A549 (cell line): ENCODE measurements at regions not wholly inside any gene's neighbourhood (a gene's known extent, or its start where the extent isn't known, plus 50 kb on each side); places are given as distances from the start of the nearest gene placed in this dataset.

Experiments
- ATAC-seq, 2 experiments: fragments of 200-7000 bp in 1 of 2; fragments of >200 bp in 1 of 2; cut with Nextera tagmentation in 1 of 2; cut with Tn5 transposase in 1 of 2; 3 replicates each; pipeline versions ENCODE4 v1.8.0 to v1.9.1; 2018 to 2020; ENCODE audit warnings: mild to moderate bottlenecking in 1 of 2, moderate library complexity in 1 of 2
- CTCF ChIA-PET: fragments of 300-600 bp; sonication (Branson Sonifier 250); formaldehyde crosslinking; extraction: SDS; loops from one replicate; lab custom pipeline; 2021; ENCODE audit warnings: antibody characterized with exemption, inconsistent platforms; lab: Yijun Ruan, JAX
- POLR2A ChIA-PET: fragments of 350-600 bp; formaldehyde crosslinking; extraction: SDS; loops from one replicate; lab custom pipeline; 2021; ENCODE audit warnings: antibody characterized with exemption, inconsistent platforms; lab: Yijun Ruan, JAX
- DNase-seq, 2 experiments: peaks; one replicate each; pipeline versions ENCODE4 v3.0.0 to v3.0.0-alpha.2; 2011 to 2016; ENCODE audit warnings: low read depth in 1 of 2, low spot score in 1 of 2
- FAIRE-seq: peaks from 2 replicates; lab custom pipeline; 2011; peaks lifted over from hg19 to GRCh38; lab: Jason Lieb, UNC
- H3K27ac ChIP-seq, 2 experiments: fragments of >200 bp; sonication (Bioruptor Twin); formaldehyde crosslinking; 3 replicates each; pipeline ENCODE4 v1.5.1; 2016 to 2017
- H3K4me1 ChIP-seq: fragments of >200 bp; sonication (Bioruptor Twin); formaldehyde crosslinking; 3 replicates; pipeline ENCODE4 v1.6.1; 2016
- H3K4me2 ChIP-seq: fragments of >200 bp; sonication (Bioruptor Twin); formaldehyde crosslinking; 3 replicates; pipeline ENCODE4 v1.6.1; 2016
- H3K4me3 ChIP-seq: fragments of >200 bp; sonication (Bioruptor Twin); formaldehyde crosslinking; 3 replicates; pipeline ENCODE4 v1.5.1; 2016
- H3K9me3 ChIP-seq: fragments of >200 bp; sonication (Bioruptor Twin); formaldehyde crosslinking; 3 replicates; pipeline ENCODE4 v1.6.1; 2016
- CBX8 ChIP-seq: fragments of 200-600 bp; sonication (generic); IDR thresholded peaks from 2 replicates; pipeline ENCODE4 v1.6.1; 2016
- GATA3 ChIP-seq: IDR thresholded peaks from 2 replicates; pipeline ENCODE4 v1.6.1; 2012; ENCODE audit warnings: borderline replicate concordance
- HDAC2 ChIP-seq: fragments of 200-600 bp; sonication (generic); IDR thresholded peaks from 2 replicates; pipeline ENCODE4 v1.6.1; 2016
- HMGXB4 ChIP-seq: fragments of 250-450 bp; sonication (Bioruptor Pico); IDR thresholded peaks from 2 replicates; pipeline ENCODE4 v1.5.0; 2021; ENCODE audit warnings: mild to moderate bottlenecking, moderate library complexity, borderline replicate concordance
- HOXA7 ChIP-seq: fragments of 250-450 bp; sonication (Bioruptor Pico); IDR thresholded peaks from 2 replicates; pipeline ENCODE4 v1.5.0; 2020; ENCODE audit warnings: mild to moderate bottlenecking, moderate library complexity
- HOXB13 ChIP-seq: fragments of 250-450 bp; sonication (Bioruptor Pico); IDR thresholded peaks from 2 replicates; pipeline ENCODE4 v1.5.0; 2020; ENCODE audit warnings: low read depth, mild to moderate bottlenecking, moderate library complexity
- JUN ChIP-seq, 2 experiments: fragments of >200 bp; sonication (Bioruptor Twin); formaldehyde crosslinking; IDR thresholded peaks; 2 replicates in 1 of 2; 3 replicates in 1 of 2; pipeline ENCODE4 v1.6.1; 2016 to 2017
- MAX ChIP-seq: IDR thresholded peaks from 2 replicates; pipeline ENCODE4 v1.6.1; 2012
- NR3C1 ChIP-seq: fragments of >200 bp; sonication (Bioruptor Twin); formaldehyde crosslinking; IDR thresholded peaks from 3 replicates; pipeline ENCODE4 v1.6.1; 2017
- POLR2AphosphoS2 ChIP-seq: conservative IDR thresholded peaks from 2 replicates; pipeline ENCODE4 v1.6.1; 2012; ENCODE audit warnings: low read length, improper control_type of control experiment, inconsistent platforms
- RAD21 ChIP-seq, 2 experiments: fragments of >200 bp in 1 of 2; sonication (Bioruptor Twin) in 1 of 2; formaldehyde crosslinking in 1 of 2; IDR thresholded peaks in 1 of 2; conservative IDR thresholded peaks in 1 of 2; 2 replicates in 1 of 2; 3 replicates in 1 of 2; pipeline ENCODE4 v1.6.1; 2012 to 2018; ENCODE audit warnings: inconsistent platforms in 1 of 2
- RARB ChIP-seq: fragments of 250-450 bp; sonication (Bioruptor Pico); IDR thresholded peaks from 2 replicates; pipeline ENCODE4 v1.8.0; 2021; ENCODE audit warnings: mild to moderate bottlenecking, moderate library complexity
- RCOR1 ChIP-seq: fragments of 150-350 bp; IDR thresholded peaks from 2 replicates; pipeline ENCODE4 v1.6.1; 2014; ENCODE audit warnings: antibody characterized with exemption, low read length, low read depth
- REST ChIP-seq: fragments of 200-600 bp; sonication (generic); IDR thresholded peaks from 2 replicates; pipeline ENCODE4 v1.6.1; 2016; ENCODE audit warnings: antibody characterized with exemption, mild to moderate bottlenecking, moderate library complexity
- TFCP2L1 ChIP-seq: fragments of 250-450 bp; sonication (Bioruptor Pico); IDR thresholded peaks from 2 replicates; pipeline ENCODE4 v1.5.0; 2021; ENCODE audit warnings: mild to moderate bottlenecking
- ZC3H11A ChIP-seq: fragments of 450-650 bp; IDR thresholded peaks from 2 replicates; pipeline ENCODE4 v1.6.1; 2014; ENCODE audit warnings: antibody characterized with exemption, mild to moderate bottlenecking
- ZNF302 ChIP-seq: fragments of 250-450 bp; sonication (Bioruptor Pico); IDR thresholded peaks from 2 replicates; pipeline ENCODE4 v1.9.0; 2021; ENCODE audit warnings: inconsistent platforms, mild to moderate bottlenecking, moderate library complexity
- WGBS: methylation state at CpG from one replicate; pipeline ENCODE4 v1.1.6; 2017; ENCODE audit errors: missing lambda C conversion rate; 5-methylcytosine and 5-hydroxymethylcytosine counted together
- TF ChIP-seq, protein P1 (sequence below): fragments of 150-350 bp; IDR thresholded peaks from 2 replicates; pipeline ENCODE4 v1.6.1; 2014; ENCODE audit warnings: low read depth, mild to moderate bottlenecking, low read length

DNA sequence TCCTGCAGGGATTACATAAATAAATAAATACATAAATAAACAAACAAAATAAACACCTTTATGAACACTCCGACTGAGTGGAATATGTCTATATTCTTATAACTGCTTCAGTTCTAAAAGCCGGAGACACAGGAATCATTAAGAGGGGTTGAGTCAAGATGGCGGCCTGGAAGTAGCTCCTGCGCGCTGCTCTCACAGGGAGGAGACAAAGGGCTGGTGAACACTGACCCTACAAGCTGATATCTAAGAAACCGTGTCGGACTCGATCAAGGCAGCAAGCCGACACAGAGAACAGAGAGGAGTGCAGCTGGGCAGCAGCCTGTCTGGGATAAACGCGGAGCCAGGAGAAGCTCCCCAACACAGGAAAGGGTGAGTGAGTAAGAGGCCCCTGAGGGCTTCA lies 1098.6 kb upstream of the NCAM2 start:
- CTCF ChIA-PET: no interaction called here
- WGBS: 45% methylated on average over 11 of the region's 11 CpGs
- ATAC-seq (no peak), FAIRE-seq (no peak), DNase-seq (no peak)
- H3K4me2 ChIP-seq: no peak overlapping the region
- no peak overlapping the region for H3K4me3 ChIP-seq
- H3K4me1 ChIP-seq: no peaks in the 10 kb centered on the region
- no peak overlapping the region for H3K27ac ChIP-seq
- no peaks in the 10 kb centered on the region for H3K9me3 ChIP-seq
- no peak for TF ChIP-seq GATA3
- no peak for TF ChIP-seq MAX
- no peak for TF ChIP-seq HDAC2
- TF ChIP-seq RCOR1: no peak
- no peak for TF ChIP-seq HMGXB4 (CRISPR knock-in tag)
- no peak for TF ChIP-seq RARB (CRISPR knock-in tag)
- POLR2A ChIA-PET: no interaction called here

DNA sequence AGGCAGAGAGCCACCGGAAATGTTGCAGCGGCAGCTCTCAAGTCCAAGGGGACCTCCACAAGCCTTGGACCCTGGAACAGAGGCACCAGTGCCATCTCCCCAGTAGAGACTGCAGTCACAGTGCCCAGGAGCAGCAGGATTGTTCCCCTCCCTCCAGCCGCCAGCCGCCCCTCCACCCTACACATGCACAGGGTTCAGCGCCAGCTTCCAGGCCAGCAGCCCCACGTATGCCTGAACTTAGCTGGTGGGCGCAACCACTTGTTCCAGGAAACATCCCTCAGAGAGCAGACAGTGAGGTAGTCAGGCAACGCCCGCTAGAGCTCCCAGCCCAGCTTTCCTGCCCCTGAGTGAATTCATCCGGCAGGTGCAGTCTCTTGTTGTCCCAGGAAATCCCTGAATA lies 1098.1 kb upstream of the NCAM2 start:
- ChIA-PET CTCF (no interaction called here), POLR2A (no interaction called here)
- no peaks in the 10 kb centered on the region for H3K9me3 ChIP-seq
- H3K27ac ChIP-seq: no peak overlapping the region
- no peak for DNase-seq
- H3K4me1 ChIP-seq: no peaks in the 10 kb centered on the region
- WGBS: 33% methylated on average over 2 of the region's 10 CpGs
- TF ChIP-seq NR3C1: no peak
- TF ChIP-seq, protein P1, sequence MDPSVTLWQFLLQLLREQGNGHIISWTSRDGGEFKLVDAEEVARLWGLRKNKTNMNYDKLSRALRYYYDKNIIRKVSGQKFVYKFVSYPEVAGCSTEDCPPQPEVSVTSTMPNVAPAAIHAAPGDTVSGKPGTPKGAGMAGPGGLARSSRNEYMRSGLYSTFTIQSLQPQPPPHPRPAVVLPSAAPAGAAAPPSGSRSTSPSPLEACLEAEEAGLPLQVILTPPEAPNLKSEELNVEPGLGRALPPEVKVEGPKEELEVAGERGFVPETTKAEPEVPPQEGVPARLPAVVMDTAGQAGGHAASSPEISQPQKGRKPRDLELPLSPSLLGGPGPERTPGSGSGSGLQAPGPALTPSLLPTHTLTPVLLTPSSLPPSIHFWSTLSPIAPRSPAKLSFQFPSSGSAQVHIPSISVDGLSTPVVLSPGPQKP: no peak
- no peak for TF ChIP-seq GATA3
- TF ChIP-seq MAX: no peak
- TF ChIP-seq REST: no peak
- TF ChIP-seq HOXB13 (CRISPR knock-in tag): no peak
- no peak for TF ChIP-seq CBX8
- TF ChIP-seq RCOR1: no peak
- TF ChIP-seq ZC3H11A: no peak
- TF ChIP-seq HOXA7: no peak
- TF ChIP-seq HDAC2: no peak
- no peak for TF ChIP-seq RAD21 (conservative IDR thresholded peaks at IDR 0.05 in 1 of 2, IDR thresholded peaks at IDR 0.05 in 1 of 2)
- no peak for TF ChIP-seq POLR2AphosphoS2
- no peak for TF ChIP-seq RARB (CRISPR knock-in tag)
- TF ChIP-seq ZNF302 (CRISPR knock-in tag): no peak
- TF ChIP-seq TFCP2L1 (CRISPR knock-in tag): no peak
- TF ChIP-seq JUN (IDR thresholded peaks at IDR 0.05): no peak
- TF ChIP-seq, all 56 proteins: peak for 0
- Histone ChIP-seq H3K4me3 (no peak overlapping the region), H3K4me2 (no peak overlapping the region)
- no peak for FAIRE-seq
- no peak for ATAC-seq
